Body of pancreas (tissue), 4 donors: ENCODE measurements at regions not wholly inside any gene's neighbourhood (a gene's known extent, or its start where the extent isn't known, plus 50 kb on each side); places are given as distances from the start of the nearest gene placed in this dataset.

Experiments used
- ATAC-seq: fragments of 150-250 bp; one replicate; pipeline ENCODE4 v1.9.1; 2016
- DNase-seq, 4 donors: peaks; one replicate each; pipeline ENCODE4 v3.0.0-alpha.2; 2019
- H3K27ac ChIP-seq, 4 donors: fragments of 200-600 bp; sonication (generic); 1 replicate in 3 of 4; 2 replicates in 1 of 4; pipeline versions ENCODE4 v1.5.1 to v1.6.1; 2016 to 2019; ENCODE audit warnings: mild to moderate bottlenecking in 1 of 4, mixed read lengths in 1 of 4, moderate library complexity in 1 of 4
- H3K27me3 ChIP-seq, 2 donors: fragments of 200-600 bp; sonication (generic); one replicate each; pipeline ENCODE4 v1.6.0; 2016; ENCODE audit warnings: mild to moderate bottlenecking in 1 of 2
- H3K36me3 ChIP-seq, 2 donors: fragments of 200-600 bp; sonication (generic); replicated peaks in 1 of 2; 2 replicates each; pipeline ENCODE4 v1.5.1; 2016; ENCODE audit warnings: low read depth in 2 of 2; ENCODE audit not compliant: insufficient read depth in 1 of 2
- H3K4me1 ChIP-seq: fragments of 200-600 bp; sonication (generic); one replicate; pipeline ENCODE4 v1.6.0; 2016
- H3K4me3 ChIP-seq, 2 donors: fragments of 200-600 bp; sonication (generic); 1 replicate in 1 of 2; 2 replicates in 1 of 2; pipeline ENCODE4 v1.5.1; 2016 to 2019
- H3K9me3 ChIP-seq, 3 donors: fragments of 200-600 bp; sonication (generic); 1 replicate in 2 of 3; 2 replicates in 1 of 3; pipeline ENCODE4 v1.5.1; 2016
- POLR2A ChIP-seq, 3 donors: fragments of 450-650 bp; IDR thresholded peaks; one replicate each; pipeline ENCODE4 v1.6.1; 2016; ENCODE audit warnings: antibody characterized with exemption in 3 of 3, mild to moderate bottlenecking in 2 of 3
- WGBS, 2 donors: methylation state at CpG; one replicate each; pipeline ENCODE4 v1.1.5; 2017; 5-methylcytosine and 5-hydroxymethylcytosine counted together
- intact Hi-C: fragments of 100-400 bp; cut with DNase I; formaldehyde crosslinking; loops from one replicate; pipeline ENCODE4 v1.15.1; 2023
- TF ChIP-seq, protein P1 (sequence below), 7 experiments: fragments of 450-650 bp in 4 of 7; fragments of 200-600 bp in 3 of 7; sonication (generic) in 3 of 7; IDR thresholded peaks; one replicate each; pipeline ENCODE4 v1.5.1; 2016 to 2019; ENCODE audit warnings: antibody characterized with exemption in 7 of 7

DNA sequence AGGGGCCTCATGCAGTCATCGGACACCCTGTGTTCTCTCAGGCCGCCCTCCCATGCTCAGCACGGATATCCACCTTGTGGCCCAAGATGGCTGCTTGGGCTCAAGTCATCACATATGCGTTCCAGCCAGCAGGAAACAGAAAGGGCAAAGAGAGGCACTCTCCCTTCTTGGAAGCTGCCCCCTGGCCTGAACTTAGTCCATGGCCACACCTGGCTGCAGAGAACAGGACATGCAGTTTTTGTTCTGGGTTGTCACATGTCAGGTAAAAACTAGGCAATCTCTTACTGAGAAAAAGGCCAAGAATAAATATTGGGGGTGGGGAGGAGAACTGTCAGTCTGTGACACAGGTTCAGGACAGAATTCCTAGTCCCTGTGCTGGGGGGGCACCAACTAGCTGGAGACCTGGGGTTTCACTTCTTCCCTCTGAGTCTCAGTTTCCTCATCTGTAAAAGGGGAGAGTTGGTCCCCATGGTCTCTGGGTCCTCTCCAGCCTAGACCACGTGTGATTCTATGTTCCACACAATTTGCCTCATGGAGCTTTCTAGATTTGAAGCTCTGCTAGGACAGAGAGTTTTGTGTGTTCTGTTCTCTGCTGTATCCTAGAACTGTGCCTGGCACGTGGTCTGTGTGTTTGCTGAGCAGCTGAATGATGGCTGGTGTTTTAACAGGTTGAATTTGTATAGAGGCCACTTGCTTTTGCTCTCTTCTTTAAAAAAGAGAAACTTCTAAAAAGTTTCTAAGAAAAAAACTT, 107.2 kb upstream of the ANO1 start:
- 80 to 81% methylated on average over 6 of the region's 6 CpGs for WGBS, 2 donors
- intact Hi-C loops, result no loop called here
- H3K27ac ChIP-seq, result no peak overlapping the region
- no peaks in the 10 kb centered on the region for H3K9me3 ChIP-seq
- ATAC-seq (no peak), DNase-seq (no peak)
- no peaks in the 10 kb centered on the region for H3K27me3 ChIP-seq
- TF ChIP-seq POLR2A (IDR thresholded peaks at IDR 0.05), result no peak
- TF ChIP-seq, protein P1, sequence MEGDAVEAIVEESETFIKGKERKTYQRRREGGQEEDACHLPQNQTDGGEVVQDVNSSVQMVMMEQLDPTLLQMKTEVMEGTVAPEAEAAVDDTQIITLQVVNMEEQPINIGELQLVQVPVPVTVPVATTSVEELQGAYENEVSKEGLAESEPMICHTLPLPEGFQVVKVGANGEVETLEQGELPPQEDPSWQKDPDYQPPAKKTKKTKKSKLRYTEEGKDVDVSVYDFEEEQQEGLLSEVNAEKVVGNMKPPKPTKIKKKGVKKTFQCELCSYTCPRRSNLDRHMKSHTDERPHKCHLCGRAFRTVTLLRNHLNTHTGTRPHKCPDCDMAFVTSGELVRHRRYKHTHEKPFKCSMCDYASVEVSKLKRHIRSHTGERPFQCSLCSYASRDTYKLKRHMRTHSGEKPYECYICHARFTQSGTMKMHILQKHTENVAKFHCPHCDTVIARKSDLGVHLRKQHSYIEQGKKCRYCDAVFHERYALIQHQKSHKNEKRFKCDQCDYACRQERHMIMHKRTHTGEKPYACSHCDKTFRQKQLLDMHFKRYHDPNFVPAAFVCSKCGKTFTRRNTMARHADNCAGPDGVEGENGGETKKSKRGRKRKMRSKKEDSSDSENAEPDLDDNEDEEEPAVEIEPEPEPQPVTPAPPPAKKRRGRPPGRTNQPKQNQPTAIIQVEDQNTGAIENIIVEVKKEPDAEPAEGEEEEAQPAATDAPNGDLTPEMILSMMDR (IDR thresholded peaks at IDR 0.05), result no peak
- no peak overlapping the region for H3K4me3 ChIP-seq
- no peaks in the 10 kb centered on the region for H3K36me3 ChIP-seq
- H3K4me1 ChIP-seq, result peaks cover 13% of the 10 kb centered on the region

DNA sequence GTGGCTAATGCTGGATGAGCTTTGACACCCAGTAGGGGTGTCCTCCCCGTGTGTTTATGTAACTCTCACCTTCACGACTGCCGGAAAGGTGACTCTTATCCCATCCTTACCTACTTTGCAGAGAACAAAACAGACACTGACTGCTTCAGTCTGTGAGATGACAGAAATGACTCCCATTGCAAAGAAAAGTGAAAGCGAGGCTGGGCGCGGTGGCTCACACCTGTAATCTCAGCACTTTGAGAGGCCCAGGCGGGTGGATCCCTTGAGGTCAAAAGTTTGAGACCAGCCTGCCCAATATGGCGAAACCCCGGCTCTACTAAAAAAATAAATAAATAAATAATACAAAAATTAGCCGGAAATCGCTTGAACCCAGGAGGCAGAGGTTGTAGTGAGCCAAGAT, 106.4 kb upstream of the ANO1 start:
- Histone ChIP-seq H3K27ac (no peak overlapping the region), H3K27me3 (no peaks in the 10 kb centered on the region)

DNA sequence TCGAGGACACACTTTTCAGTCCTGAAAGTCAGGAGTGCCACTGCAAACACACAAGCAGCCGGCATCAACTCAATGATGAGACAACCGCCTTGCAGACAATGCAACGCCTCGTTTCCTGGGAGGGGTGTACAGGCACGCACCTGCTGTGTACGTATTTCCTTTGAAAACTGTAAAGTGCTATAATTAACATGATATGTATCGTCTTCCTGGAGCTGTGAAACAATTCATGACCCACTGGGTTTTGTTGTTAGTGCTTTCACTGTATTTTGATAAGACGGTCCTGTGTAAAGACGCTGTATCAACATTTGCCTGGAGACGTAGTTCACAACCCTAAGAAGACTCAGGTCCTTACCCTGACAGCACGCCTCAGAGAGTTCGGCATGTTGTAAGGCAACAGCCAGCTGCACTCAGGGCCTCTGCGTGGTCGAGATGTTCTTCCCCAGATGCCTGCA, 105.7 kb upstream of the ANO1 start:
- ATAC-seq, result no peak
- Histone ChIP-seq H3K27ac (no peak overlapping the region), H3K27me3 (no peaks in the 10 kb centered on the region), H3K36me3 (no peaks in the 10 kb centered on the region), H3K4me1 (peaks cover 7% of the 10 kb centered on the region), H3K4me3 (no peak overlapping the region), H3K9me3 (no peaks in the 10 kb centered on the region)
- no peak for TF ChIP-seq POLR2A (IDR thresholded peaks at IDR 0.05)
- TF ChIP-seq, protein P1 (IDR thresholded peaks at IDR 0.05), result no peak
- WGBS, 2 donors, result 54 to 71% methylated on average over 15 of the region's 15 CpGs
- intact Hi-C loops, result no loop called here
- DNase-seq, result no peak

More for the DNA sequence above, 106.4 kb upstream of the ANO1 start:
- Histone ChIP-seq H3K9me3 (no peaks in the 10 kb centered on the region), H3K36me3 (no peaks in the 10 kb centered on the region), H3K4me3 (no peak overlapping the region), H3K4me1 (peaks cover 7% of the 10 kb centered on the region)
- TF ChIP-seq, protein P1 (IDR thresholded peaks at IDR 0.05), result no peak
- no peak for TF ChIP-seq POLR2A (IDR thresholded peaks at IDR 0.05)
- DNase-seq, result no peak
- intact Hi-C loops, result no loop called here
- 87 to 90% methylated on average over 11 of the region's 11 CpGs for WGBS, 2 donors
- no peak for ATAC-seq

DNA sequence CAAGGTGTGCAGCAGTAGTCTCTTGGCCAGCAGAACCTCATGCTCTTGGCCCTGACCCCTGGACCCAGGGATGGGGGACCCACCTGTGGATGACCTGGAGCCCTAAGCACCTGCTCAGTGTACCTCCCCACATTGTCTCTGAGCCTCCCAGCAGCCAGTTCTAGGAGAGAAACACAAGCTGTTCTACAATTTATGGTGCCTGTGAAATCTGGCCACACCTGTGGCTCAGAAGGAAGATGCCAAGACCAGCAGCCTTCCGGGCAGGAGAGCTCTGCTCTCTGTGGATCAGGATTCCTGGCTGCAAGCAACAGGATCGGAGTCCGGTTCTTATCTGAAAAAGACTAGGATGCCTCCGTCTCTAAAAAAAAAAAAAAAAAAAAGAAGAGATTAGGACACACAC, 103.6 kb upstream of the ANO1 start:
- Histone ChIP-seq H3K36me3 (no peaks in the 10 kb centered on the region), H3K4me3 (no peak overlapping the region), H3K4me1 (peaks cover 7% of the 10 kb centered on the region), H3K27me3 (no peaks in the 10 kb centered on the region), H3K27ac (no peak overlapping the region), H3K9me3 (no peaks in the 10 kb centered on the region)
- DNase-seq, result no peak
- intact Hi-C loops, result no loop called here
- no peak for ATAC-seq
- WGBS, 2 donors, result 41 to 47% methylated on average over 4 of the region's 4 CpGs
- TF ChIP-seq POLR2A (IDR thresholded peaks at IDR 0.05), result no peak
- TF ChIP-seq, protein P1 (IDR thresholded peaks at IDR 0.05), result no peak

DNA sequence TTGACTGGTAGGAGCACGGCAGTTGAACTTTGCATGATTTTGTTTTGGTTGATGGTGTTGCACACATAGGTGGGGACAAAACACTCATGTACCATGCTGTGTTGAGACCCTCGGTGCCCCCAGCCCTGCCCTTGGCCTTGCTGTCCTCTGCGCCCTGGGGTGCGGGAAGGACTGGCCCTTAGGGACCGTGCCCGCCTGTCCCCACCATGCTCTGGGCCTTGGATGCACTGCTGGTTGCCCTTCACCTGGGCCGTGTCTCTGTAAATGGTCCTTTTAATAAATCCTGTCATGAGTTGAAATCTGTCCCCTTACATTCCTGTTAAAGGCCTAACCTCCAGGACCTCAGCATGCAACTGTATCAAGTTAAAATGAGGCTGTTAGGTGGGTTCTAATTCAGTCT, 102.3 kb upstream of the ANO1 start:
- H3K9me3 ChIP-seq, result no peaks in the 10 kb centered on the region
- no peak for TF ChIP-seq POLR2A (IDR thresholded peaks at IDR 0.05)
- H3K4me1 ChIP-seq, result no peaks in the 10 kb centered on the region
- no peak overlapping the region for H3K27ac ChIP-seq
- no peak overlapping the region for H3K4me3 ChIP-seq
- WGBS, 2 donors, result 78% methylated on average over 7 of the region's 7 CpGs
- ATAC-seq (no peak), DNase-seq (no peak)
- intact Hi-C loops, result no loop called here
- H3K27me3 ChIP-seq, result no peaks in the 10 kb centered on the region
- no peaks in the 10 kb centered on the region for H3K36me3 ChIP-seq
